ENCODE measurements at regions not wholly inside any gene's neighbourhood (a gene's known extent, or its start where the extent isn't known, plus 50 kb on each side); places are given as distances from the start of the nearest gene placed in this dataset.
A peak's percentile ranks its signal among the peaks of the same experiment; 100 is the strongest.

GRCh38 chrX:138018145-138018799, 452.3 kb downstream of the ZIC3 start:
- DNase-seq (peak; percentile 27 to 87 (median 78)), ATAC-seq (ENCODE audit: insufficient read depth, low FRiP score) (no peak)
- no peak for TF ChIP-seq CTCF (IDR thresholded peaks at IDR 0.05; ENCODE audit: control extremely low read depth, extremely low read depth)
- 23 to 63% methylated on average over 1 of the region's 1 CpG for WGBS, 2 donors
- Histone ChIP-seq H3K36me3 (ENCODE audit: control insufficient read depth in 4 of 4, insufficient read depth in 4 of 4, low read length in 4 of 4) (no peaks in the 10 kb centered on the region), H3K4me3 (no peak overlapping the region), H3K27me3 (ENCODE audit: control insufficient read depth in 3 of 3, insufficient read depth in 3 of 3, low read length in 2 of 3) (peaks cover 0 to 8% (median 2%) of the 10 kb centered on the region in 3 donors), H3K9me3 (ENCODE audit: control insufficient read depth in 4 of 4, insufficient read depth in 3 of 4, low read length in 3 of 4) (no peaks in the 10 kb centered on the region), H3K4me1 (ENCODE audit: control insufficient read depth in 5 of 5, insufficient read depth in 5 of 5, low read length in 5 of 5) (peaks cover 0 to 5% (median 0%) of the 10 kb centered on the region in 5 donors), H3K27ac (ENCODE audit: low read depth in 1 of 2, low read length in 1 of 2) (no peak overlapping the region), H3K9ac (ENCODE audit: insufficient read depth in 1 of 2, low read length in 2 of 2) (no peak overlapping the region)

GRCh38 chrX:138020941-138021340, 455.0 kb downstream of the ZIC3 start:
- DNase-seq = no peak

GRCh38 chrX:138026211-138026610, 460.3 kb downstream of the ZIC3 start:
- H3K9ac ChIP-seq (ENCODE audit: insufficient read depth in 1 of 2, low read length in 2 of 2) = no peak overlapping the region
- H3K27me3 ChIP-seq (ENCODE audit: control insufficient read depth in 3 of 3, insufficient read depth in 3 of 3, low read length in 2 of 3) = peaks cover 0 to 10% (median 4%) of the 10 kb centered on the region in 3 donors
- WGBS, 2 donors = 45 to 83% methylated on average over 1 of the region's 1 CpG
- H3K27ac ChIP-seq (ENCODE audit: low read depth in 1 of 2, low read length in 1 of 2) = no peak overlapping the region
- ATAC-seq (ENCODE audit: insufficient read depth, low FRiP score) (peak; percentile 47), DNase-seq (peak in 1 of 3 donors; percentile 45)
- H3K4me1 ChIP-seq (ENCODE audit: control insufficient read depth in 5 of 5, insufficient read depth in 5 of 5, low read length in 5 of 5) = no peaks in the 10 kb centered on the region
- H3K4me3 ChIP-seq = no peak overlapping the region
- no peak for TF ChIP-seq CTCF (IDR thresholded peaks at IDR 0.05; ENCODE audit: control extremely low read depth, extremely low read depth)
- peaks cover 0 to 2% (median 0%) of the 10 kb centered on the region in 4 donors for H3K9me3 ChIP-seq (ENCODE audit: control insufficient read depth in 4 of 4, insufficient read depth in 3 of 4, low read length in 3 of 4)
- no peaks in the 10 kb centered on the region for H3K36me3 ChIP-seq (ENCODE audit: control insufficient read depth in 4 of 4, insufficient read depth in 4 of 4, low read length in 4 of 4)

More at GRCh38 chrX:138020941-138021340, 455.0 kb downstream of the ZIC3 start:
- peaks cover 0 to 2% (median 0%) of the 10 kb centered on the region in 4 donors for H3K9me3 ChIP-seq (ENCODE audit: control insufficient read depth in 4 of 4, insufficient read depth in 3 of 4, low read length in 3 of 4)
- 29 to 57% methylated on average over 1 of the region's 1 CpG for WGBS, 2 donors
- peaks cover 0 to 8% (median 2%) of the 10 kb centered on the region in 3 donors for H3K27me3 ChIP-seq (ENCODE audit: control insufficient read depth in 3 of 3, insufficient read depth in 3 of 3, low read length in 2 of 3)
- H3K4me1 ChIP-seq (ENCODE audit: control insufficient read depth in 5 of 5, insufficient read depth in 5 of 5, low read length in 5 of 5) = peaks cover 0 to 5% (median 0%) of the 10 kb centered on the region in 5 donors
- H3K36me3 ChIP-seq (ENCODE audit: control insufficient read depth in 4 of 4, insufficient read depth in 4 of 4, low read length in 4 of 4) = no peaks in the 10 kb centered on the region
- ATAC-seq (ENCODE audit: insufficient read depth, low FRiP score) = no peak
- no peak overlapping the region for H3K4me3 ChIP-seq
- H3K27ac ChIP-seq (ENCODE audit: low read depth in 1 of 2, low read length in 1 of 2) = no peak overlapping the region
- H3K9ac ChIP-seq (ENCODE audit: insufficient read depth in 1 of 2, low read length in 2 of 2) = no peak overlapping the region
- no peak for TF ChIP-seq CTCF (IDR thresholded peaks at IDR 0.05; ENCODE audit: control extremely low read depth, extremely low read depth)
